IPS DF 4.7 (cell line): ENCODE measurements at regions not wholly inside any gene's neighbourhood (a gene's known extent, or its start where the extent isn't known, plus 50 kb on each side); places are given as distances from the start of the nearest gene placed in this dataset.

Experiments
- DNase-seq: peaks from one replicate; pipeline ENCODE4 v3.0.0-alpha.2; 2013; ENCODE audit warnings: low spot score; ENCODE audit errors: extremely low read depth

- DNase-seq: no peak
These were observed 138.4 kb upstream of the COPS8 start for GRCh38 chr2:236947294-236947693.

DNA sequence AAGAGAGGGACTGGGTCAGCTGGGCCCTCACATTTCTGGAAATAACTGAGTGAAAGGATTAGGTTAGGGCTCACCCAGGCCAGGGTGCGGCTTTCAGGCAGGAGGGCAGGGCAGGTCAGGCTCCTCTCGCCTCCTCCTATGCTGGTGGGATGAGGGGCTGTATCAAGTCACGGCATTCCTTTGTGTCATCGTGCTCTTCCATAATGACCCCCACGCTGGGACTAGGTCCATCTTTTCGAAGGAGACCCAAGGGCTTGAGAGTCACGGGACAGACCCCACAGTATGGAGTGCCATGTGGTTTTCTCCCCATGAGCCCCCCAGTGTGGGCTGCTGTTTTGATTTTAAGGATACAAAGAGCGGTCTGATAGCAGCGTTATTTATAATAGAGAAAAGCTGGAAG, 137.8 kb upstream of the COPS8 start:
- no peak for DNase-seq

- no peak for DNase-seq
These were observed 136.4 kb upstream of the COPS8 start for GRCh38 chr2:236949089-236949905.

DNA sequence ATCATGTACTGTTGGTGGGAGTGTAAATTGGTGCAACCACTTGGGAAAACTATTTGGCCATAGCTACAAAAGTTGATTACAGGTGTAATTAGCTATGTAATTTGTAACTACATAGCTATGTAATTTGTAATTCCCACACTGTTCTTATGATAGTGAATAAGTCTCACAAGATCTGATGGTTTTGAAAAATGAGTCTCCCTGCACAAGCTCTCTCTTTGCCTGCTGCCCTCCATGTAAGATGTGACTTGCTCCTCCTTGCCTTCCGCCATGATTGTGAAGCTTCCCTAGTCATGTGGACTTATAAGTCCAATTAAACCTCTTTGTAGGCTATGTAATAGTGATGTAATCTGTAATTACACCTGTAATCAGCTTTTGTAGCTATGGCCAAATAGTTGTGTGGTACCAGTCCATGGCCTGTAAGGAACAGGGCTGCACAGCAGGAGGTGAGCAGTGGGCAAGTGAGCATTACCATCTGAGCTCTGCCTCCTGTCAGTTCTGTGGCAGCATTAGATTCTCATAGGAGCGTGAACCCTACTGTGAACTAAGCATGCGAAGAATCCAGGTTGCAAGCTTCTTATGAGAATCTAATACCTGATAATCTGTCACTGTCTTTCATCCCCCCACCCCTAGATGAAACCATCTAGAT, 133.7 kb upstream of the COPS8 start:
- DNase-seq: no peak

DNA sequence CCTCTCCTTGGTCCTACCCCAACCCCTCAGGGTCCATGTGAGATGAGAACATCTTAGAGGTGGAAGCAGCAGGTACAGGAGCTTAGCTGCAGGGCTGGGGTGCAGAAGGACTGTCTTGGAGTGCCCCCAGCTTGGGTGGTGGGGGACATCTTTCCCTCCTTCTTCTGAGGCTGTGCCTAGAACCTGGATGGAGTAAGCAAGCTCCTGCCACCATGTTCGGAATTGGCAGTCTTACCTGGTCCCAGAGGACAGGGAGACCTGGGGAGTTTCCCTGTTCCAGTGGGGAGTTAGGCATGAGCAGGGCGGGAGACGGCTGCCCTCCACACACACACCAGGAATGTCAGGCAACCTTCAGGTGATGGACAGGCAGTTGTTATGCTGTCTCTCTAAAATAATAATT, 131.0 kb upstream of the COPS8 start:
- DNase-seq: no peak

GRCh38 chr2:236955521-236956030, 130.1 kb upstream of the COPS8 start:
- DNase-seq: no peak

DNA sequence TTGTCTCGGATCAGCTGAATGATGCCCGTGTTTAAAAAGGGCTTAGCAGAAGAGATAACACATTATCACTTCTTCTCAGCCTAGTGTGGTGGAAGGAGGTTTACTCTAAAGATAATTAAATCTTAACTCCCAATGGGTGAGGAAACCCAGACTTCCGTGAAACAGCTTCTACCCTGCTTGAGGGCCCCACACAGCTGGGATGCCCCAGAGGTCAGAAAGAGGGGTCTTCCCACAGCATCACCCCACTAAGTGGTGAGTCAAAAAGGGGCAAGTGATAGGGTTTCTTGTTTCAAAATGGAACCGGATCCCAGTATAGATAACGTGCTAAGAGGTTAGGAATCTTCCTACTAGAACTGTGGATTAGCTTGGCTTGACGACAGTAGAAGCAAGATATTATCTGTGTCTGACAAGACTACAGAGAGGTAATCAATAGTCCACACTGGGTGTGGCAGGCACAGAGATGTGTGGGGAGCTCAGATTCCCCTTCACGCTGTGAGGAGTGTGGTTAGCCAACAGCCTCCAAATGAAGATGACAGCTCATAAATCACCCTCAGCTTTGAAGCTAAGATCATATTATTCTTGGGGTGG, 129.6 kb upstream of the COPS8 start:
- no peak for DNase-seq

GRCh38 chr2:236956641-236957040, 129.0 kb upstream of the COPS8 start:
- no peak for DNase-seq

DNA sequence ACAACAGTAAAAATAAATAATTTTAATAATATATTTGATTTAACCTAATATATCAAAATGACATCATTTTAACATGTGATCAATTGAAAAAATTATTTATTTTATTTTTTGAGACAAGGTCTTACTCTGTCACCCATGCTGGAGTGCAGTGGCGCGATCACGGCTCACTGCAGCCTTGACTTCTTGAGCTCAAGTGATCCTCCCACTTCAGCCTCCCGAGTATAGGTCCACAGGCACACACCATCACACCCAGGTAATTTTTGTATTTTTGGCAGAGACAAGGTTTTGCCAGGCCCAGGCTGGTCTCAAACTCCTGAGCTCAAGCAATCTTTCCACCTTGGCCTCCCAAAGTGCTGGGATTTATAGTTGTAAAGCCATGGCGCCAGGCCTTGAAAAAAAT, 126.7 kb upstream of the COPS8 start:
- DNase-seq: no peak

GRCh38 chr2:236959876-236960275, 125.8 kb upstream of the COPS8 start:
- no peak for DNase-seq

GRCh38 chr2:236960531-236960930, 125.2 kb upstream of the COPS8 start:
- DNase-seq: no peak

DNA sequence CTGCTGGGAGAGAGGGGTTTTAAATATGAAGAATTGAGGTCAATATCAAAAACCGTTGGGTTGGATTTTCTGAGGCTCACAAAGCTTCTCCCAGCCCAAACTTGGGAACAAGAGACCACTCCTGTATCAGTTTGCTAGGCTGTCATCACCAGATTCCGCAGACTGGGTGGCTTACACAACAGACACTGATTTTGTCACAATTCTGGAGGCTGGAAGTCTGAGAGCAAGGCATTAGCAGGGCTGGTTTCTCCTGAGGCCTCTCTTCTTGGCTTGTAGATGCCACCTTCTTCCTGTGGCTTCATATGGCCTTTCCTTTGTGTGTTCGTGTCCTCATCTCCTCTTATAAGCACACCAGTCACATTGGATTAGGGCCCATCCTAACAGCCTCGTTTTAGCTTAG, 122.9 kb upstream of the COPS8 start:
- no peak for DNase-seq

DNA sequence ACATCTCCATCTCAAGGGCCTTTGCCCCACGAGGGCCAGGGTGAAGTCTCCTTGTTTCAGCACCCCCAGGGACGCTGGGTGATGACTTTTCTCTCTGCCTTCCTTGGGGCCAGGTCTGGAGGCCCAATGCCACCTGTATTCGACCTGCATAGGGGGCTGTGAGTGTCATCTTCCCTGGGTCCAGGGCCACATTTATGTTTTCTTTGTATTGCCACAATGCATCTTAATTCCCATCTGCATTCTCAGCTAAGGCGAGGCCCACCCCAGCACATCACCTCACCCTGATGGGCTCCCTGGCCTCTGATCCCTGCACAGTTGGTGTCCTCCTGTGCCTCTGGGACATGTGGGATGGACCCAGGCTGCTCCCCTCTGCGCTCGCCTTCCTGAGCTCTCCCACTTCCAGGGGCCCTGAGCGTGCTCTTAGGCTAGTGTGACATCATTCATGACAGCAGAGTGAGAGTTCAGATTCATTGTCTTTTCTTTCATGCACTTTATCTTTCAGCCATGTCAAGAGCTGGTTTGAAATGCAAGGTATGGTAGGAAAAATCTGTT, 122.0 kb upstream of the COPS8 start:
- DNase-seq: no peak

DNA sequence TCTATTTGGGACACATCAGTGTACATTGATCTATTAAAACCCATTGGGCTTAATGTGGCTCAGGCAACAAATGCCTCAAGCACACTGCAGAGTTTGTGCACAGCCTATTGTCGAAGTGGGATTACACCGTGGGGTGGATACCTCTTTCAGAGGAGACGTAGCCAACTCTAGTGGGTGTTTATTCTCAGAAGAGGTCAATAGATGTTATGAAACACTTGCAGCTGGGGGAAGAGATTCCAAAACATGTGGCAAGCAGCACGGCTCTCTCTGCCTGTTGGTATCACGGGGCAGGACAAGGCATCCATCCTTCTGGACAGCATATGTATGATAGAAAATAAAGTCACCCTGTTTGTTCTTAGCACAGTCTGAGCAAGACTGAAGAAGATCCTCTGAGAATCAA, 121.4 kb upstream of the COPS8 start:
- no peak for DNase-seq

- no peak for DNase-seq
These were observed 120.5 kb upstream of the COPS8 start for GRCh38 chr2:236965021-236965840.

DNA sequence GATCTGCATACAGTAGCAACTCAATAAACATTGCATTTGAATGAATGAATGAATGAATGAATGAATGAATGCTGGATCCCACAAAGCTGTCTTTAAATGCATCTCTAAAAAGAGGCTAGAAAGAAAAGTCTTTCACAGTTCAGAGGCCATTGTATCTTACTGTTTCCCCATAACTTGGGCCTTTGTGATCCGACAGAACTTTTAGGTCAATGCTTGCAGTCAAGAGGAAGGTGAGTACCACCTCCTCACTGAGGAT, 119.9 kb upstream of the COPS8 start:
- DNase-seq: no peak

GRCh38 chr2:236967499-236967783, 118.2 kb upstream of the COPS8 start:
- no peak for DNase-seq

DNA sequence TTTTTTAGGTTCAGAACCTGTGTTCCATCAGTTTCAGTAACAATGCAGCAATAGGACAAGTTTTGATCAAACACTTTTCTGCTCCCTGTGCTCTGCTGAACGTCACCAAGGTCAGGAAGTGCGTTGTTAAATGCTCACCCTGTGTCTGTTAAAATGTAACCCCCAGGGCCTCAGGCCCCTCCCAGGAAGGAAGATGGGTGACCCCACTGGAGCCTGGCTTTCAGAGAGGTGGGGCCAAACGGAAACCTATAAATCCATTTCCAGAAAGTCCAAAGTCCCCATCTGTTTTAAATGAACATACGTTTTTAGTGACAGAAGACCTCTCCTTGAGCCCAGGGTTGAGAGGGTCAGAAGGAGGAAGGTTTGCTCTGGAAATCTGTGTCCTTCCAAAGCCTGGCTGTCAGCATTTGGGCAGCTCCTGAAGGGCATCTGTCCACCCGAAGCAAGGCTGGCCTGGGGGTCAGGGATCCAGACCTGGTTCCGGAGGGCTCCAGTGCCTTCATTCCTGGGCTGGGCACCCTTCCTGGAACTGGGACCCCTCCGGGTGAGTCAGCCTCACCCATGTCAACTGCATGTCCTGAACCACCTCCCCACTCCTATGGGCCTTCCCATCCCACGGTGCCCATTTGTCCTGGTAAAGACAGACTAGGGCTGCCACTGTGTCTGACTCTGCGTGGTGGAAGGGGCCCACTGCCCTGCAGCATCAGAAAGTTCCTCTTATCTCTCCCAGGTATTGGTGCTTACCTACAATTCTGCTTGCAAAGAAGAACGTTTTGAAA, 117.4 kb upstream of the COPS8 start:
- no peak for DNase-seq

- DNase-seq: no peak
These were observed 116.7 kb upstream of the COPS8 start for GRCh38 chr2:236968880-236969534.
